ENCODE measurements at regions not wholly inside any gene's neighbourhood (a gene's known extent, or its start where the extent isn't known, plus 50 kb on each side); places are given as distances from the start of the nearest gene placed in this dataset.

DNA sequence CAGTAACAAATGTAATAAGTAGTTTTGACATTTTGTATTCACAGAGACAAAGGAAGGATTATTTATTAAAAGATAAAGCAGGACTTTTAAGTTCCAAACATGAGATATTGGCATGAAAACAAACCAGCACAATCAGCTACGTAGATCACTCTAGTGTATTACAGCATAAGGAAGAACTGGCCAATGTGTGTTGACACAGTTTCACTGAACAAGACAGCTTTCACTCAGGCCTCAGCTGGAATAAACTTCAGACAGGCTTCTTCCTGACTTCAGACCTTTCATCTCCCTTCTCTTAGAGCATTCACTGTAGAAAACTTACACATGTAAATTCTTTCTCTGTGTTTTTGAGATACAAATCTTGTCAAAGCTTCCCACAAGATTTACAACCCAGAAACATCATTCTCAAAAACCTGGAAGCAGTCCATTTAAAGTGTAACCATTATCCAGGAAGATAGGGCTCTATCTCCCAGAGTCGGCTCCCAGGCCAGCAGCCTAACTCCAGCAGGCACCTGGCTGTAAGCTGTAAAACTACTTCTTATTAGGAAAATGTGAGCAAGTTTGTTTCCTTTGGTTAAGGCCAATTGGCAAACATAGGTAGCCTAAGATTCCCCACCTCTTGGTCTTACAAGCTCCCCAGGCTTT lies 768.3 kb upstream of the CDH7 start:
- Histone ChIP-seq H3K27ac (no peak overlapping the region), H3K4me3 (no peak overlapping the region), H3K4me1 (no peaks in the 10 kb centered on the region), H3K36me3 (no peaks in the 10 kb centered on the region), H3K27me3 (no peaks in the 10 kb centered on the region), H3K9me3 (no peaks in the 10 kb centered on the region)
- intact Hi-C loops (cut with DNase I) = no loop called here
- TF ChIP-seq, protein P1, sequence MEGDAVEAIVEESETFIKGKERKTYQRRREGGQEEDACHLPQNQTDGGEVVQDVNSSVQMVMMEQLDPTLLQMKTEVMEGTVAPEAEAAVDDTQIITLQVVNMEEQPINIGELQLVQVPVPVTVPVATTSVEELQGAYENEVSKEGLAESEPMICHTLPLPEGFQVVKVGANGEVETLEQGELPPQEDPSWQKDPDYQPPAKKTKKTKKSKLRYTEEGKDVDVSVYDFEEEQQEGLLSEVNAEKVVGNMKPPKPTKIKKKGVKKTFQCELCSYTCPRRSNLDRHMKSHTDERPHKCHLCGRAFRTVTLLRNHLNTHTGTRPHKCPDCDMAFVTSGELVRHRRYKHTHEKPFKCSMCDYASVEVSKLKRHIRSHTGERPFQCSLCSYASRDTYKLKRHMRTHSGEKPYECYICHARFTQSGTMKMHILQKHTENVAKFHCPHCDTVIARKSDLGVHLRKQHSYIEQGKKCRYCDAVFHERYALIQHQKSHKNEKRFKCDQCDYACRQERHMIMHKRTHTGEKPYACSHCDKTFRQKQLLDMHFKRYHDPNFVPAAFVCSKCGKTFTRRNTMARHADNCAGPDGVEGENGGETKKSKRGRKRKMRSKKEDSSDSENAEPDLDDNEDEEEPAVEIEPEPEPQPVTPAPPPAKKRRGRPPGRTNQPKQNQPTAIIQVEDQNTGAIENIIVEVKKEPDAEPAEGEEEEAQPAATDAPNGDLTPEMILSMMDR (IDR thresholded peaks at IDR 0.05) = no peak
- TF ChIP-seq POLR2A (IDR thresholded peaks at IDR 0.05) (no peak), POLR2AphosphoS5 (IDR thresholded peaks at IDR 0.05; ENCODE audit: insufficient read depth in 1 of 2, low read depth in 1 of 2) (no peak)
- DNase-seq (ENCODE audit: extremely low spot score in 2 of 2) = no peak

DNA sequence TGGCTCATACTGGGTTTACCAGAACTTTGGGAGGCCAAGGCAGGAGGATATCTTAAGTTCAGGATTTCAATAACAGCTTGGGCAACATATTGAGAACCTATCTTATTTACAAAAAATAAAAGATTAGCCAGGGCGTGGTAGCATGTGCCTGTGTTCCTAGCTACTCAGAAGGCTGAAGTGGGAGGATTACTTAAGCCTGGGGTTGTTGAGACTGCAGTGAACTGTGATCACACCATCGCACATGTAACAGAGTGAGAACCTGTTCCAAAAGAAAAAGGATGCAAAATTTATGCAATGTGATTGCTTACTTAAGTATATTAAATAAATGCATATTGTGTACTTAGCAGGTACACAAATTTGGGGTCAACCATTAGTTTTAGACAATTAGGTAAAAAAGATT lies 768.9 kb upstream of the CDH7 start:
- H3K27me3 ChIP-seq = no peaks in the 10 kb centered on the region
- intact Hi-C loops (cut with DNase I) = no loop called here
- H3K36me3 ChIP-seq = no peaks in the 10 kb centered on the region
- no peak for TF ChIP-seq POLR2A (IDR thresholded peaks at IDR 0.05)
- no peak overlapping the region for H3K4me3 ChIP-seq
- H3K27ac ChIP-seq = no peak overlapping the region
- no peaks in the 10 kb centered on the region for H3K9me3 ChIP-seq
- DNase-seq (ENCODE audit: extremely low spot score in 2 of 2) = no peak
- H3K4me1 ChIP-seq = no peaks in the 10 kb centered on the region

DNA sequence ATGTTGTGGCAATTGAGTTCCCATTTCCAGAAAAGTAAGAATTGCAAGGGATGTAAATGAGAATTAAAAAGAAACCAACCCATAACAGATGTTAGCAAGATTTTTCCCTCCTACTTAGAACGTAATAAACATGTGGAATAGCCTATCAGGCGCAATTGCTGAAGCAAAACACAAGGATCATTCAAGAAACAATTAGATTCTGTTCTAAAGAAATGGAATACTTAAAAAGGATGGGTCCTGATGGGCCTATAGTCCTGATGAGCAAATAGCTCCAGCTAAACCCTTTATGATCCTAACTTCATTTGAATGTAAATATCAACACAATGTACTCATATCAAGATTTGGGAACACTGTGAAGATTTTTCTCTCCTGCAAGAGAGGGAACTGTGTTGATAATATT lies 771.0 kb upstream of the CDH7 start:
- Histone ChIP-seq H3K4me3 (no peak overlapping the region), H3K27ac (no peak overlapping the region), H3K4me1 (no peaks in the 10 kb centered on the region), H3K27me3 (no peaks in the 10 kb centered on the region), H3K9me3 (no peaks in the 10 kb centered on the region), H3K36me3 (no peaks in the 10 kb centered on the region)
- no peak for DNase-seq (ENCODE audit: extremely low spot score in 2 of 2)
- TF ChIP-seq POLR2A (IDR thresholded peaks at IDR 0.05) (no peak), POLR2AphosphoS5 (IDR thresholded peaks at IDR 0.05; ENCODE audit: insufficient read depth in 1 of 2, low read depth in 1 of 2) (no peak)
- TF ChIP-seq, protein P1 (IDR thresholded peaks at IDR 0.05) = no peak
- intact Hi-C loops (cut with DNase I) = no loop called here

DNA sequence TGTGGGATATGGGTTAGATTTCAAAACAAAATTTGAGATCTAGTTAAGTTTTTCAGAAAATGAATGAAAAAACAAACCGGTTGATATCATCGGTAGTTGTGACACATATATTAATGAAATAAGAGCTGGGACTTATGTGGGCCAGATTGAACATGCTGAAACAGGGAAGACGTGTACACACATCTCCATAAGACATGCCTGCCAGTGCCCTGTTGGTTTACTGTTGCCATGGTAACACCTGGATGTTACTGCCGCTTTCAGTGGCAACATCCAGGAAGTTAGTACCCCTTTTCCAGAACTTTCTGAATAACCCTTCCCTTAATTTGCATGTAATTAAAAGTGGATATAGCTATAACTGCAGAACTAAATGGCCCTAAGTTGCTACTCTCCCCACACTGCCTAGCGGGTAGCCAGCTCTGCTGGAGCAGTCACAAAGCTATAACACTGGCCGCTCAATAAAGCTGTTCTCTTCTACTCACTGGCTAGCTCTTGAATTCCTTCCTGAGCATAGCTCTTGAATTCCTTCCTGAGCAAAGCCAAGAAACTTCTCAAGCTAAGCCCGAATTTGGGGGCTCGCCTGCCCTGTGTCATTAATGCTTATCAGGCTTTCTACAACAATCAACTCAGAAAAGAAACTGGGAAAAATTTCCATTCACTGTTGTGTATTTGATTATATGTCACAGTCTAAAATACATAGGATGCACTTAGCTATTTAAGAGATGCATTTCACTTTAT lies 776.3 kb upstream of the CDH7 start:
- Histone ChIP-seq H3K4me3 (no peak overlapping the region), H3K9me3 (no peaks in the 10 kb centered on the region), H3K27ac (no peak overlapping the region), H3K27me3 (no peaks in the 10 kb centered on the region), H3K36me3 (no peaks in the 10 kb centered on the region), H3K4me1 (no peaks in the 10 kb centered on the region)
- no peak for TF ChIP-seq POLR2A (IDR thresholded peaks at IDR 0.05)
- TF ChIP-seq, protein P1 (IDR thresholded peaks at IDR 0.05) = no peak
- no peak for TF ChIP-seq POLR2AphosphoS5 (IDR thresholded peaks at IDR 0.05; ENCODE audit: insufficient read depth in 1 of 2, low read depth in 1 of 2)
- intact Hi-C loops (cut with DNase I) = no loop called here
- DNase-seq (ENCODE audit: extremely low spot score in 2 of 2) = no peak

DNA sequence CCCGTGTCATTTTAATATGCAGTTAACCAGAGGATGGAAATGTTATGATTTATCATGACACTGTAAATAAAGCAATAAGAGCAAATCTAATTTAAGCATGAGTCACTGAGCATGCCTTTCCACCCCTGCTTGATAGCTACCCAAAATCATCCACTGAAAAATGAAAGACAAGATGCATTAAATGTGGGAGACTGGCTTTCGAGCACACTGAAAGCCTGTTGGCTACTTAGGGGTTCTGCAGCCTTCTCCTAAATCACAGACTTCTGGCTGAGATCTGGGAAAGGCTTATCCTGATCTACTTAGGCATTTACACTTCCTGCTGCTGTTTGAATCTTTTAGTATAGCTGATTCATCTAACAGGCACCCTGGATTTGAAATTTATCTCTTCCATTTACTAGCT lies 778.3 kb upstream of the CDH7 start:
- Histone ChIP-seq H3K4me1 (no peaks in the 10 kb centered on the region), H3K9me3 (no peaks in the 10 kb centered on the region), H3K27ac (no peak overlapping the region), H3K4me3 (no peak overlapping the region), H3K36me3 (no peaks in the 10 kb centered on the region), H3K27me3 (no peaks in the 10 kb centered on the region)
- DNase-seq (ENCODE audit: extremely low spot score in 2 of 2) = no peak
- intact Hi-C loops (cut with DNase I) = no loop called here
- TF ChIP-seq POLR2AphosphoS5 (IDR thresholded peaks at IDR 0.05; ENCODE audit: insufficient read depth in 1 of 2, low read depth in 1 of 2) (no peak), POLR2A (IDR thresholded peaks at IDR 0.05) (no peak)
- TF ChIP-seq, protein P1 (IDR thresholded peaks at IDR 0.05) = no peak
